Activated T-cell treated with anti-CD3 and anti-CD28 coated beads, Interleukin-2, amount 50 U/mL, for 72 hours (primary cell): ENCODE measurements at regions not wholly inside any gene's neighbourhood (a gene's known extent, or its start where the extent isn't known, plus 50 kb on each side); places are given as distances from the start of the nearest gene placed in this dataset.

Experiments
- ATAC-seq, 2 donors: fragments of 150-1000 bp; cut with Tn5 transposase; replicated peaks in 1 of 2; 2 replicates each; pipeline ENCODE4 v1.10.0; 2021; ENCODE audit warnings: moderate library complexity in 2 of 2, mild to moderate bottlenecking in 1 of 2
- DNase-seq, 2 donors: peaks; one replicate each; pipeline ENCODE4 v3.0.0; 2021 to 2022; ENCODE audit warnings: mixed read lengths in 1 of 2
- H3K27ac Mint-ChIP-seq: one replicate; pipeline ENCODE4 v1.8.0; 2022; ENCODE audit warnings: mild to moderate bottlenecking, moderate library complexity, mixed read lengths
- H3K27me3 Mint-ChIP-seq: one replicate; pipeline ENCODE4 v1.8.0; 2022; ENCODE audit warnings: low read depth, mixed read lengths
- H3K36me3 Mint-ChIP-seq, 2 donors: one replicate each; pipeline ENCODE4 v1.8.0; 2022; ENCODE audit warnings: mixed read lengths in 2 of 2, mild to moderate bottlenecking in 1 of 2; ENCODE audit not compliant: insufficient read depth in 2 of 2
- H3K4me1 Mint-ChIP-seq: one replicate; pipeline ENCODE4 v1.8.0; 2022; ENCODE audit warnings: low read depth, mixed read lengths
- H3K4me3 Mint-ChIP-seq, 2 donors: one replicate each; pipeline ENCODE4 v1.8.0; 2022; ENCODE audit warnings: mild to moderate bottlenecking in 2 of 2, mixed read lengths in 2 of 2, moderate library complexity in 2 of 2
- H3K9me3 Mint-ChIP-seq, 2 donors: one replicate each; pipeline ENCODE4 v1.8.0; 2022; ENCODE audit warnings: mixed read lengths in 2 of 2

DNA sequence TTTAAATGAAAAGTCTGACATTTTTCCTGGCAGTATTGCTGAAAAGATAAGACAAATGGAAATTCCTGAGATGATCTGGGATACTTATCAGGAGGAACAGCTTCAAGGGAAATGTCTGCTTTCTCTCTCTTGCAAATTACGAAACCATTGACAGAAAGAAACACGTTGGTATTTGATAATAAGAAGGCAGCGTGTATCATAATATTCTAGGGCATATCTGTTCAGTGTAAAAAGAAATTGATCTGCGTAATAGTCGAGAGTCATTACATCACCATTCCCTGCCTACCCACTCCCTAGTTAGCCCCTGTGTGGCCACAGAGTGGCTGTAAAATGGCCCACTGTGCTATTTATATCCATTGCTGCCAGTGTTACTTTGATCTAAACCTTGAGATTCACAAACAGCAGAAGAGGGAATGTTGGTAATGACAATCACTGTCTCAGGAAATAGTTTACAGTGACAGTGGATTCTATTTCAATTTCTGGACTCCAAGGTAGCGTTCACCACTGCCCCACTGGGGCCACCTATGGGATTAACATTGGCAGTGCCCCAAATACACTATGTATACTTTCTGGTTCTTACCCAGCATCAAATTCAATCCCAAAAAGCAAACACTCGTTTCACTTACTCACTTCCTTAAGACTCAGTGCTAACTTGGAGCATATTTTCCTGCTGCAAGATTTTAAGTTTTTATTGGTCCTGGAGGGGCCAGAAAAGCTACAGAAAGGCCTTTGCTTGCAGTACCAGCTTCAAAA is 133.4 kb upstream of the GAS1 start:
- Mint-ChIP-seq H3K27me3 (no peaks in the 10 kb centered on the region), H3K4me3 (no peak overlapping the region), H3K36me3 (no peaks in the 10 kb centered on the region), H3K9me3 (peaks cover 0 to 2% of the 10 kb centered on the region in 2 donors), H3K4me1 (no peaks in the 10 kb centered on the region), H3K27ac (no peak overlapping the region)
- DNase-seq (no peak), ATAC-seq (no peak)

DNA sequence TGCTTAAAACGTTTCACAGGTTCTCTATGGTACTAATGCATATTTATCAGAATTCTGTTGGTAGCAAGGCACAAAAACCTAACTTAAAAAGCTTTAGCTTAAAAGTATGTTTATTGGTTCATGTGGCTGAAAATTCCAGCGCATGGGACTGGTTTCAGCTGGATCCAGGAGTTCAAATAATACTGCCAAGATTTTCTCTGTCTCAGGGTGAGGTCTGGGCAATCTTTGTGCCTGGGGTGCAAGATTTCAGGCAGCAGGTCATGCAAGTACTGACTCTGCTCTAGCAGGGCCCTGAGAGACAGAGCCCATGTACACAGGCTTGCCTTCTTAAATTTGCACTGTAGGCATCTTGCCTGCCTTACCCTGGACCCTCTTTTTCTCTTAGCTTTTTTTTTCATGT is 134.2 kb upstream of the GAS1 start:
- H3K36me3 Mint-ChIP-seq: no peaks in the 10 kb centered on the region
- no peaks in the 10 kb centered on the region for H3K27me3 Mint-ChIP-seq
- no peak overlapping the region for H3K27ac Mint-ChIP-seq
- ATAC-seq (no peak), DNase-seq (no peak)
- peaks cover 0 to 2% of the 10 kb centered on the region in 2 donors for H3K9me3 Mint-ChIP-seq
- no peak overlapping the region for H3K4me3 Mint-ChIP-seq
- no peaks in the 10 kb centered on the region for H3K4me1 Mint-ChIP-seq

DNA sequence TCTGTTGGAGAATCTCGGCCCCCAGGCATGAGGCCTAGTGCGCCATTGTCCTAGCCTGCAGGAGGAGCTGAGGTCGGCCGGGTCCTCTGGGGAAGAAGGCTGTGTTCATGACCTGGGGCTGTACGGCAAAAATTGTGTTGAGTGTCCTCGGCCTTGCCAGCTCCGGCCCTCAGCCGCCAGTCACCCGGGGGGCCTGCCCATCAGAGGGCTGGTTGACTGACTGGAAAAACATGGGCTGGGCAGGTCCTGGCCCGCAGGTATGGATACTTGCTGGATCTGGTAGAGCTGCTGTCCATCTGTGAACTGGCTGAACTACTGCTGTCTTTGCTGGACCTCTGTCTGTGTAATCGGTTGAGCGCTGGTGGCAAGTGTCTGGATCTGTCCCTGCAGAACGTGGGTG is 136.7 kb upstream of the GAS1 start:
- H3K9me3 Mint-ChIP-seq: no peaks in the 10 kb centered on the region
- ATAC-seq: no peak
- H3K36me3 Mint-ChIP-seq: no peaks in the 10 kb centered on the region
- H3K27ac Mint-ChIP-seq: no peak overlapping the region
- H3K4me1 Mint-ChIP-seq: no peaks in the 10 kb centered on the region
- DNase-seq: no peak
- no peak overlapping the region for H3K4me3 Mint-ChIP-seq
- H3K27me3 Mint-ChIP-seq: no peaks in the 10 kb centered on the region

DNA sequence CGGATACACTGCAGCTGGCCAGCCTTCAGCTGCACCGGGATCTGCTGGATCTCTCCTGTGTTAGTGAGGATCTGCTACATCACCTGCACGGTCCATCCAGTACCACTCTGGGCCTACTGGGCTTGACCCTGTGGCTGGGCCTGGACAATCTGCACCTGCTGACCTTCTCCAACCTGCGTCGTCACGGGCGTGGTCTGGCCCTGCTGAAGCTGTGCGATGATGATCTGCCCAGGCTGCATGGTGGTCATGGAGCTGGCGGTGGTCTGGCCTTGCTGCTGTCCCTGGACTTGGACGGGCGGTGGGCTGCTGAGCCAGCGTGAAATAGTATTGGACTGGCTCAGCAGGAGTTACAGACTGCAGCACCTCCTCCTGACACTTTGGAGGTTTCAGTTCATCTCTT is 137.1 kb upstream of the GAS1 start:
- no peaks in the 10 kb centered on the region for H3K9me3 Mint-ChIP-seq
- no peak for ATAC-seq
- no peak overlapping the region for H3K27ac Mint-ChIP-seq
- H3K36me3 Mint-ChIP-seq: no peaks in the 10 kb centered on the region
- H3K27me3 Mint-ChIP-seq: no peaks in the 10 kb centered on the region
- DNase-seq: no peak
- no peak overlapping the region for H3K4me3 Mint-ChIP-seq
- H3K4me1 Mint-ChIP-seq: no peaks in the 10 kb centered on the region

DNA sequence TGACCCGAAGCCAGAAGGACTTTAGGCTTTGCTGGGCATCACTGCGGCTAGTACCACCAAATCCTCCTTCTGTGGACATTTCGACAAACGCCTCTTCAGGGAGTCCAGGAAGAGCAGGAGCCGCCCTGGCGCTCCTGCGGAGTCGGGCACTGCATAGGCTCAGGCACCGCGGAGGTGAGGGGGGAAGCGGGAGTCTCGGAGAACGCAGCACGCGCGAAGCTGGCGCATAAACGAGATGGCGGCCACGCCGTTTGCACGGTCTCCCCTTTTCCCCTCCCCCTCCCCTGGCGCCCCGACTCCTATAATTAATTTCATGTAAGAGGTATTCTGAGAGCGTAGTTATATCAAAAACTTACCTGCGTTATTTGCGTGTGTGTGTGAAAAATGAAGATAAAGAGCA is 137.8 kb upstream of the GAS1 start:
- Mint-ChIP-seq H3K36me3 (no peaks in the 10 kb centered on the region), H3K27me3 (no peaks in the 10 kb centered on the region), H3K4me1 (no peaks in the 10 kb centered on the region), H3K27ac (no peak overlapping the region), H3K9me3 (no peaks in the 10 kb centered on the region), H3K4me3 (no peak overlapping the region)
- DNase-seq (no peak), ATAC-seq (no peak)

DNA sequence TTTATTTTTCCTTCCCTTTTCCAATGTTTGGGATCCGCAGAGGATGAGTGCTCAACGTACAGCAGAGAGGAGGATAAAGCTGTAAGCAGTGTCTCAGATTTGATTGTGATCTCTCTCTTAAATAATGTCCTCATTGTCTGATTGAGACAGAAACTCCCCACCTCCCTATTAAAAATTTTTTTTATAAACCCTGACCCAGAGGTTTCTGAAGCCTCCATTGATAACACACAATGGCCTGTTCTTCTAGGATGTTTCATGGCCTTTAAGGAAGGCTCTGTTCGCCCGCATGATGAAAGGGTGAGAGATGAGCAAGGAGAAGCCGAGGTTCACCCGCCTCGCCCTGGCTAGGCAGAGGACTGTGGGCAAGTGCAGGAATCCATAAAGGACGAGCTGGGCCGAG is 138.2 kb upstream of the GAS1 start:
- H3K4me1 Mint-ChIP-seq: no peaks in the 10 kb centered on the region
- H3K36me3 Mint-ChIP-seq: no peaks in the 10 kb centered on the region
- H3K9me3 Mint-ChIP-seq: no peaks in the 10 kb centered on the region
- H3K27me3 Mint-ChIP-seq: no peaks in the 10 kb centered on the region
- ATAC-seq (no peak), DNase-seq (no peak)
- no peak overlapping the region for H3K4me3 Mint-ChIP-seq
- no peak overlapping the region for H3K27ac Mint-ChIP-seq

DNA sequence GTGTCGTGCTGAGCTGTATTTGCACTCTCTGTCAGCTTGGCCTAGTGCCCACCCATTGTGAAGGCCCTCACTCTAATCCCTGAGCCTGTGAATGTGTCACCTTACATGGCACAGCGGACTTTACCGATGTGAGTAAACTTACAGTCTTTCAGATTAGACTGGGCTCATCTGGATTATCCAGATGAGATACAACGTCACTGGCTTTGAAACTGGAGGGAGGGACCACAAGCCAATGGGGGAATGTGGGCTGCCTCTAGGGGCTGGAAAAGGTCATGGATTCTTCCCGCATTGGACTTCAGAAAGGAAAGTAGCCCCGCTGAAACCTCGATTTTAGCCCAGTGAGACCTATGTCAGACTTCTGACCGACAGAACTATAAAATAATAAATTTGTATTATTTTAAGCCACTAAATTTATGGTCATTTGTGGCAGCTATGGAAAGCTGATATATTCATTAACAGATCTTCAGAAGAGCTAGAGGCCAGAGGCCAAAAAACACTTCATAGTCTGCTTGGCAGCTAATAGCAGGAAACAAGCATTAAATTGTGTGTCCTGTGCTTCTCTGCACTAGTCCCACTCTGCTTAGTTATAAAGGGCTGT is 139.0 kb upstream of the GAS1 start:
- Mint-ChIP-seq H3K27me3 (no peaks in the 10 kb centered on the region), H3K4me3 (no peak overlapping the region), H3K9me3 (no peaks in the 10 kb centered on the region), H3K27ac (no peak overlapping the region), H3K36me3 (no peaks in the 10 kb centered on the region), H3K4me1 (no peaks in the 10 kb centered on the region)
- DNase-seq: no peak
- ATAC-seq: no peak

DNA sequence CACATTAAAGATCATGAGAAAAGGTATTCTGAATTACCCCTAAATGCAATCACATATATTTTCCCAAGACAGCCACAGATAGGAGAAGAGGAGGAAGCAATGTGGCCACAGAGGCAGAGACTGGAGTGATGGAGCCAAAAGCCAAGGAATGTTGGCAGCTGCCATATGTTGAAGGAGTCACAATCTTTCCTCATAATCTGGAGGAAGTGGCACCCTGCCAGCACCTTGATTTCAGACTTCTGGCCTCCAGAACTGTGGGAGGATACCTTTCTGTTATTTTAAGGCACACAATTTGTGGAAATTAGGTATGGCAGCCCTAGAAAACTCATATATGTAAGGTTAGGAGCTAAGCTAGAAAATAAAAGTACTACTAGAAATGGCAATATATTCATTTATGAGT is 139.9 kb upstream of the GAS1 start:
- DNase-seq (no peak), ATAC-seq (no peak)
- no peaks in the 10 kb centered on the region for H3K4me1 Mint-ChIP-seq
- H3K9me3 Mint-ChIP-seq: no peaks in the 10 kb centered on the region
- H3K36me3 Mint-ChIP-seq: no peaks in the 10 kb centered on the region
- H3K4me3 Mint-ChIP-seq: no peak overlapping the region
- H3K27me3 Mint-ChIP-seq: no peaks in the 10 kb centered on the region
- no peak overlapping the region for H3K27ac Mint-ChIP-seq

DNA sequence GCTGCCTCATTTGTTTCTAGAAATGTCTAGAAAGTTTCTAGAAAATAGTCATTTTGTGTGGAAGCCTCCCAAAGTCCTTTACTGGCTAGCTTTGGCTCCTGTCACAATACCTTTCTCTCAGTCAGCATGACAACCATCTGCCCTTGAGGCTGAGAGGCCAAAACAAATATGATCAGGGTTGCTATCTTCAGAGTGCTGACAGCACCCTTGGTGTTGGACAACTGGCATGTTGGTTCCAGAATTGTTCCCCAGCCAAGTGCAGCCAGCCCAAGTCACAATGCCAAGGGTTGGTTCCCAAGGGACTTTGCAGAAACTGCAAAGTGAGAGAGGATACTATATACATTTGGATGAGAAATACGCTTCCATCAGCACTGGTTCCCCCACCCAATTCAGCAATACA is 140.9 kb upstream of the GAS1 start:
- no peaks in the 10 kb centered on the region for H3K36me3 Mint-ChIP-seq
- DNase-seq (no peak), ATAC-seq (no peak)
- no peak overlapping the region for H3K4me3 Mint-ChIP-seq
- H3K4me1 Mint-ChIP-seq: no peaks in the 10 kb centered on the region
- H3K27me3 Mint-ChIP-seq: no peaks in the 10 kb centered on the region
- no peaks in the 10 kb centered on the region for H3K9me3 Mint-ChIP-seq
- no peak overlapping the region for H3K27ac Mint-ChIP-seq

DNA sequence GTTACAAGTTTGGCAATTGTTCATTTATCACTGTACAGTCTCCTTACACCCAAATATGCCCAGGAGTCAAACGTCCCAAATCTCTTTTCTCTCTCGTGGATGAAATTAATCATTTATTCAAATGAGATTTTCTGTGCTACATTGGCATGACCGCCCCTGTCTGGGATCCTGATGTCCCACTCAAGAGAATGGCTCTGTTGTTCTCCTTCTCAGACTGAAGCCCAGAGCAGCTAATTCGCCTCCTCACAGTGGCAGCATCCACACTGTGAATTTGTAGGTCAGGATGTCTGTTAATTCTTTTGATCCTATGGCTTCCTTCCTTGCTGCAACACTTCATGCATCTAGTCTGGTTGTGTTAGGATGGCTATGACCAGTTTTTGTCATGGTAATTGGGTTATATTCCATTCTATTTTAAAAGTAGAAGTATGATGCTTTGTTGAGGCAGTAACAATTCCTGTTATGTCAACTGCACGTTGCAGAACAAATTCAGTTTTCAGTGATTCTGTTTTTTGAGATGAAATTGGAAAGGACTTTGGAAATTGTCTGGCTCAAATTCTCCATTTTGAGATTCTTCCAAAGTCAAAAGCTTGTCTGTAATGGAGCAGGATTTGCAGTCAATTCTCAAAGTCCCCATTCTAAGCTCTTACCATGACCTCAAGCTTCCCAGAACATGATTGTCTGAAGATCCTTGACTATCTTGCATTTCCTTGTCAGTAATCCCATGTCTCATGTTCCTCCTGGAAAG is 141.5 kb upstream of the GAS1 start:
- ATAC-seq (no peak), DNase-seq (no peak)
- Mint-ChIP-seq H3K27me3 (no peaks in the 10 kb centered on the region), H3K27ac (no peak overlapping the region), H3K4me3 (no peak overlapping the region), H3K9me3 (no peaks in the 10 kb centered on the region), H3K4me1 (no peaks in the 10 kb centered on the region), H3K36me3 (no peaks in the 10 kb centered on the region)

DNA sequence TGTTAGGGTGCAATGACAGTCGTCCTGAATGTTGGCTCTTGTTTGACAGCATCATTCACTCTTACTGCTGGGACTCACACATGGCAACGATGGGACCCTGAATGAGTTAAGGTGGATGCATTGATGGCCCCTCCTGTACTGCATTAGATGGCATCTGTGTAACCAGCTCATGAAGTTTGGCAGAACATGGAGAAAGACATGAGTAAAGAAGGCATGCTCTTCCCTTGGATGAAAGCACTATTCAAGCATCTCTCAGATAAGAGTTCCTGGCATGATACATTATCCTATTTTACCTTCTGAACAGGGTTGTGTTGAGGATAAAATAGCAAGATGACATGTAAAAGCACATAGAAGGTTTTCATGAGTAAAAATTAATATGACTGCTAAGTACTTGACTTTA is 142.2 kb upstream of the GAS1 start:
- DNase-seq: no peak
- no peaks in the 10 kb centered on the region for H3K27me3 Mint-ChIP-seq
- no peaks in the 10 kb centered on the region for H3K36me3 Mint-ChIP-seq
- H3K4me3 Mint-ChIP-seq: no peak overlapping the region
- no peaks in the 10 kb centered on the region for H3K4me1 Mint-ChIP-seq
- ATAC-seq: no peak
- no peaks in the 10 kb centered on the region for H3K9me3 Mint-ChIP-seq
- no peak overlapping the region for H3K27ac Mint-ChIP-seq

DNA sequence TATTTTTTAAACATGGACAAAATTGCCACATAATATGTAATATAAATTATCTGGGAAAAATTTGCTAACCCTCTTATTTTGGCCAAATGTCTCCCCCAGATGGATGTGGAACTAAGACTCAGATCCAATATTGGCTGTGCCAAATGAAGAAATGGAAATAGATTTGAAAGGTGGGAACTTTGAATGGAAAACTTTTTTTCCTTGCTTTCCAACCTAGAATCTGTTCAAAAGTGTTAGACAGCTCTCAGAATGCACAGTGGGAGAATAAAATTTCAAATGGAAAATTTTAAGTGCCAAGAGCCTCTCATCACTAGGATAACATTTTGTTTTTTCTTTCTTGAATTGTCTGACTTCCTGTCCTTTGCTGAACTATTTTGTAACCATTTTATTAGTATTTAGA is 142.6 kb upstream of the GAS1 start:
- Mint-ChIP-seq H3K9me3 (no peaks in the 10 kb centered on the region), H3K4me3 (no peak overlapping the region), H3K27ac (no peak overlapping the region), H3K4me1 (no peaks in the 10 kb centered on the region), H3K36me3 (no peaks in the 10 kb centered on the region), H3K27me3 (no peaks in the 10 kb centered on the region)
- ATAC-seq: no peak
- no peak for DNase-seq

DNA sequence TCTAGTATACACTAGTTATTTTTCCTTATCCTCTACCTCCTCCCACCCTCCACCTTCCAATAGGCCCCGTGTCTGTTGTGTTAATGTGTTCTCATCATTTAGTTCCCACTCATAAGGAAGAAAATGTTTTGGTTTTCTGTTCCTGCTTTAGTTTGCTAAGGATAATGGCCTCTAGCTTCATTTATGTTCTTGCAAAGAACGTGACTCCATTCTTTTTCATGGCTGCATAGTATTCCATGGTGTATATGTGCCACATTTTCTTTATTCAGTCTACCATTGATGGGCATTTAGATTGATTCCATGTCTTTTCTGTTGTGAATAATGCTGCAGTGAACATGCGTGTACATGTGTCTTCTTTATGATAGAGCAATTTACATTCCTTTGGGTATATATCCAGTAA is 146.5 kb upstream of the GAS1 start:
- DNase-seq: no peak
- no peak for ATAC-seq
- no peak overlapping the region for H3K4me3 Mint-ChIP-seq
- H3K27me3 Mint-ChIP-seq: no peaks in the 10 kb centered on the region
- H3K9me3 Mint-ChIP-seq: no peaks in the 10 kb centered on the region
- H3K36me3 Mint-ChIP-seq: no peaks in the 10 kb centered on the region
- H3K4me1 Mint-ChIP-seq: no peaks in the 10 kb centered on the region
- no peak overlapping the region for H3K27ac Mint-ChIP-seq

DNA sequence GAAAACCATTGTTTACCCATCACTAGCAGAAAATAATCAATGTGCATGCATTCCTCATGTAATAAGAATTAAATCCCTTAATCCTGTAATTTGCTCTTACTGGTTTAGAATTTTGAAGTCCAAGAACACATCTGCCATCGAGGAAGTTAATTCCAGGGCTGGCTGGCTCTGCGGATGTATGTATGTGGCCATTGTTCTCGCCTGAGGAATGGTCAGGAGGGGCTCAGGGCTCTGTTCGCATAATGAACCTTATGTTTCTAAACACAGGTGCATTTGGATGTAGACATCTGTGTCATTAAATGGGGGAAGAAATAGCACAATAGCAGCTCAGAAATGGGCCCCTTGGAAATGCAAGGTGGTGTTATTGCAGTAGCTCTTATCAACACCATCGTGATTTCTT is 148.6 kb upstream of the GAS1 start:
- Mint-ChIP-seq H3K36me3 (no peaks in the 10 kb centered on the region), H3K27ac (no peak overlapping the region), H3K4me3 (no peak overlapping the region), H3K27me3 (peaks cover 11% of the 10 kb centered on the region), H3K9me3 (no peaks in the 10 kb centered on the region), H3K4me1 (no peaks in the 10 kb centered on the region)
- ATAC-seq (no peak), DNase-seq (no peak)
